HCT116 (cell line): ENCODE measurements at regions not wholly inside any gene's neighbourhood (a gene's known extent, or its start where the extent isn't known, plus 50 kb on each side); places are given as distances from the start of the nearest gene placed in this dataset.

Experiments
- CBX3 ChIP-seq: IDR thresholded peaks from 2 replicates; pipeline ENCODE4 v1.6.1; 2012; ENCODE audit warnings: low read depth
- CEBPB ChIP-seq: IDR thresholded peaks from 2 replicates; pipeline ENCODE4 v1.6.1; 2012; ENCODE audit warnings: low read depth
- CTCF ChIP-seq, 3 experiments: fragments of 200-600 bp in 1 of 3; sonication (generic) in 1 of 3; IDR thresholded peaks in 2 of 3; conservative IDR thresholded peaks in 1 of 3; 2 replicates each; pipeline ENCODE4 v1.5.1; 2012 to 2017; ENCODE audit warnings: low read depth in 2 of 3, low read length in 2 of 3, antibody characterized with exemption in 1 of 3, borderline replicate concordance in 1 of 3, control low read depth in 1 of 3, mild to moderate bottlenecking in 1 of 3, mixed read lengths in 1 of 3, mixed run types in 1 of 3, moderate library complexity in 1 of 3; ENCODE audit not compliant: insufficient read depth in 1 of 3
- EGR1 ChIP-seq: IDR thresholded peaks from 2 replicates; pipeline ENCODE4 v1.6.1; 2012; ENCODE audit warnings: low read depth
- ELF1 ChIP-seq: IDR thresholded peaks from 2 replicates; pipeline ENCODE4 v1.6.1; 2012; ENCODE audit warnings: low read depth, borderline replicate concordance
- EZH2 ChIP-seq: fragments of 200-600 bp; sonication (generic); IDR thresholded peaks from 2 replicates; pipeline ENCODE4 v1.6.1; 2017; ENCODE audit warnings: antibody characterized with exemption, mixed run types
- POLR2A ChIP-seq: IDR thresholded peaks from 2 replicates; pipeline ENCODE4 v1.7.0; 2011; ENCODE audit warnings: borderline replicate concordance; ENCODE audit not compliant: insufficient read depth, insufficient read length; ENCODE audit errors: extremely low read depth
- POLR2AphosphoS5 ChIP-seq: IDR thresholded peaks from 2 replicates; pipeline ENCODE4 v1.6.1; 2011; ENCODE audit warnings: mild to moderate bottlenecking, low read depth, low read length, moderate library complexity
- RAD21 ChIP-seq: IDR thresholded peaks from 2 replicates; pipeline ENCODE4 v1.6.1; 2012; ENCODE audit warnings: low read depth, mild to moderate bottlenecking
- ZFX ChIP-seq: fragments of 450-650 bp; IDR thresholded peaks from 2 replicates; pipeline ENCODE4 v1.6.1; 2017
- ZNF274 ChIP-seq: fragments of 200-500 bp; sonication (Bioruptor generic); IDR thresholded peaks from 2 replicates; pipeline ENCODE4 v1.6.1; 2014; ENCODE audit warnings: mild to moderate bottlenecking, low read depth, low read length, inconsistent platforms
- TF ChIP-seq, protein P1 (sequence below): IDR thresholded peaks from 2 replicates; pipeline ENCODE4 v1.6.1; 2012; ENCODE audit warnings: low read depth

DNA sequence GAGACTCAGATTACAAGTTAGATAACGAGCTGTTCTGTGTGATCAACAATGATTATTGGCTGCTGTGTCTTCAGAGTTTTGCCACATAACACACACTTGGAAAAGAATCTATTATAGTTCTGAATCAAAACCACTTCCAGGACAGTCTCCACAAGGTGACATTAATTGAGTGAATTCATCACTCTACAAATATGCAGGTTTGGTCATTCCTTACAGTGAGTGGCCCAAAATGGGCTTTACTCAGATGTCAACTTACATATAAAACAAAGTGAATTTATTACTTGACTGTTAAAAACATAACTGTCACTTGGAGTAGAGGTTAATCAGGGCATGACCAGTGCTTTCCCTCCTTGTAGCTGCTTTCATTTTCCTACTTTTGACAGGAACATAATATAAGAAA, 984.3 kb downstream of the REEP3 start:
- no peak for TF ChIP-seq POLR2AphosphoS5
- no peak for TF ChIP-seq RAD21
- no peak for TF ChIP-seq CTCF (IDR thresholded peaks at IDR 0.05 in 2 of 3, conservative IDR thresholded peaks at IDR 0.05 in 1 of 3; ENCODE audit: borderline replicate concordance in 1 of 3, insufficient read depth in 1 of 3, low read depth in 2 of 3, low read length in 2 of 3)
- TF ChIP-seq ZFX = no peak
- TF ChIP-seq POLR2A = no peak
- TF ChIP-seq, protein P1, sequence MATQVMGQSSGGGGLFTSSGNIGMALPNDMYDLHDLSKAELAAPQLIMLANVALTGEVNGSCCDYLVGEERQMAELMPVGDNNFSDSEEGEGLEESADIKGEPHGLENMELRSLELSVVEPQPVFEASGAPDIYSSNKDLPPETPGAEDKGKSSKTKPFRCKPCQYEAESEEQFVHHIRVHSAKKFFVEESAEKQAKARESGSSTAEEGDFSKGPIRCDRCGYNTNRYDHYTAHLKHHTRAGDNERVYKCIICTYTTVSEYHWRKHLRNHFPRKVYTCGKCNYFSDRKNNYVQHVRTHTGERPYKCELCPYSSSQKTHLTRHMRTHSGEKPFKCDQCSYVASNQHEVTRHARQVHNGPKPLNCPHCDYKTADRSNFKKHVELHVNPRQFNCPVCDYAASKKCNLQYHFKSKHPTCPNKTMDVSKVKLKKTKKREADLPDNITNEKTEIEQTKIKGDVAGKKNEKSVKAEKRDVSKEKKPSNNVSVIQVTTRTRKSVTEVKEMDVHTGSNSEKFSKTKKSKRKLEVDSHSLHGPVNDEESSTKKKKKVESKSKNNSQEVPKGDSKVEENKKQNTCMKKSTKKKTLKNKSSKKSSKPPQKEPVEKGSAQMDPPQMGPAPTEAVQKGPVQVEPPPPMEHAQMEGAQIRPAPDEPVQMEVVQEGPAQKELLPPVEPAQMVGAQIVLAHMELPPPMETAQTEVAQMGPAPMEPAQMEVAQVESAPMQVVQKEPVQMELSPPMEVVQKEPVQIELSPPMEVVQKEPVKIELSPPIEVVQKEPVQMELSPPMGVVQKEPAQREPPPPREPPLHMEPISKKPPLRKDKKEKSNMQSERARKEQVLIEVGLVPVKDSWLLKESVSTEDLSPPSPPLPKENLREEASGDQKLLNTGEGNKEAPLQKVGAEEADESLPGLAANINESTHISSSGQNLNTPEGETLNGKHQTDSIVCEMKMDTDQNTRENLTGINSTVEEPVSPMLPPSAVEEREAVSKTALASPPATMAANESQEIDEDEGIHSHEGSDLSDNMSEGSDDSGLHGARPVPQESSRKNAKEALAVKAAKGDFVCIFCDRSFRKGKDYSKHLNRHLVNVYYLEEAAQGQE = no peak
- no peak for TF ChIP-seq CEBPB
- no peak for TF ChIP-seq ZNF274
- TF ChIP-seq EZH2 = no peak
- no peak for TF ChIP-seq EGR1
- TF ChIP-seq ELF1 = no peak
- no peak for TF ChIP-seq CBX3
